ENCODE measurements at regions not wholly inside any gene's neighbourhood (a gene's known extent, or its start where the extent isn't known, plus 50 kb on each side); places are given as distances from the start of the nearest gene placed in this dataset.

DNA sequence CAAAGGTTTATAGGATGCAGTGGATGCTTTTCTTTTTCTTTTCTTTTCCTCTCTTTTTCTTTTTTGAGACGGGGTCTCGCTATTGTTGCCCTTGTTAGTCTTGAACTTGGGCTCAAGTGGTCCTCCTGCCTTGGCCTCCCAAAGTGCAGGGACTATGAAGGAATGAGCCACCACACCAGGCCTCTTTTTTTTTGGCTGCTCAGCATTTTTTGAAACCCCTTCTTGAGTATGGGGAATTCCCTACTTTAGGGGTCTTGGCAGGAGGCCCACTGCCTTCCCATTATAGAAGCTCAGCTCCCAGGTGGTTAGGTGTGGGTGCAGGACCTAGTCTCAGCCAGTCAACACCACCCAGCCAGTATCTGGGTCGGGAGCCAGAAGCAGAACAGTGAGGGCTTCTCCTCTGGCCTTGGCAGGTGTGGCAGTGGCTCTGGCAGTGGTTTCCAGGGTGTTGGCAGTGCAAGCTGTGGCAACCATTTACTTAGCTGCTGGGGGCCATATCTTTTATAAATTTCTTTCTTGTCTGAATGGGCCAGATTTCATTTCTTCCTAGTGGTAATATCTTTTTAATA lies 51.4 kb upstream of the ACYP2 start:
- TF ChIP-seq EZH2 (IDR thresholded peaks at IDR 0.05; ENCODE audit: insufficient read depth, poor library complexity, severe bottlenecking) (no peak), EZH2phosphoT487 (IDR thresholded peaks at IDR 0.05; ENCODE audit: insufficient read depth, low read depth) (no peak)

Measured in GM23248 (cell line).